PC-3 (cell line): ENCODE measurements at regions not wholly inside any gene's neighbourhood (a gene's known extent, or its start where the extent isn't known, plus 50 kb on each side); places are given as distances from the start of the nearest gene placed in this dataset.

ENCODE experiments used
- ATAC-seq: fragments of 200-7000 bp; cut with Tn5 transposase; 2 replicates; pipeline ENCODE4 v1.9.1; 2020; ENCODE audit warnings: mild to moderate bottlenecking, moderate library complexity
- BruUV-seq: library from RNA; stranded (reverse); fragments of 400-500 nt; replicated peaks from 2 replicates; lab custom pipeline; 2021; lab: Mats Ljungman, UMichigan
- CTCF ChIA-PET: fragments of 300-600 bp; sonication (Branson Sonifier 250); formaldehyde crosslinking; loops from one replicate; lab custom pipeline; 2022; ENCODE audit warnings: antibody characterized with exemption; lab: Charles Lee
- POLR2A ChIA-PET: fragments of 300-600 bp; sonication (Branson Sonifier 250); formaldehyde crosslinking; loops from one replicate; lab custom pipeline; 2022; ENCODE audit warnings: antibody characterized with exemption; ENCODE audit not compliant: unreplicated experiment; lab: Charles Lee
- DNase-seq: peaks from one replicate; pipeline ENCODE4 v3.0.0-alpha.2; 2015
- H2AFZ ChIP-seq: fragments of 300-600 bp; sonication (generic); 2 replicates; pipeline ENCODE4 v1.6.0; 2016; ENCODE audit warnings: antibody characterized with exemption, low read length
- H3F3A ChIP-seq: fragments of 300-600 bp; sonication (generic); one replicate; pipeline ENCODE4 v1.6.0; 2017; ENCODE audit warnings: antibody characterized with exemption, low read length, control low read depth, mild to moderate bottlenecking; ENCODE audit not compliant: unreplicated experiment
- H3K27ac ChIP-seq: fragments of 300-600 bp; sonication (generic); 2 replicates; pipeline ENCODE4 v1.5.1; 2016; ENCODE audit warnings: mild to moderate bottlenecking, low read length
- H3K27me3 ChIP-seq: fragments of 300-600 bp; sonication (generic); 2 replicates; pipeline ENCODE4 v1.6.1; 2016; ENCODE audit warnings: low read length, mixed read lengths
- H3K36me3 ChIP-seq: fragments of 300-600 bp; sonication (generic); 2 replicates; pipeline ENCODE4 v1.6.1; 2016; ENCODE audit warnings: low read depth, mixed run types, low read length, mixed read lengths
- H3K4me1 ChIP-seq: fragments of 300-600 bp; sonication (generic); 2 replicates; pipeline ENCODE4 v1.5.1; 2016; ENCODE audit warnings: low read length; ENCODE audit not compliant: insufficient read depth
- H3K4me2 ChIP-seq: fragments of 300-600 bp; sonication (generic); 2 replicates; pipeline ENCODE4 v1.6.0; 2016; ENCODE audit warnings: low read length
- H3K4me3 ChIP-seq: fragments of 300-600 bp; sonication (generic); 2 replicates; pipeline ENCODE4 v1.5.1; 2016; ENCODE audit warnings: mild to moderate bottlenecking, low read length, mixed read lengths
- H3K79me2 ChIP-seq: fragments of 300-600 bp; sonication (generic); 2 replicates; pipeline ENCODE4 v1.6.1; 2017; ENCODE audit warnings: low read length, mixed read lengths
- H3K9ac ChIP-seq: fragments of 300-600 bp; sonication (generic); 2 replicates; pipeline ENCODE4 v1.6.0; 2016; ENCODE audit warnings: mild to moderate bottlenecking, low read length
- H3K9me2 ChIP-seq: fragments of 300-600 bp; sonication (generic); replicated peaks from 2 replicates; pipeline ENCODE4 v1.6.1; 2016; ENCODE audit warnings: mixed run types, low read length, mixed read lengths
- H3K9me3 ChIP-seq: fragments of 300-600 bp; sonication (generic); 2 replicates; pipeline ENCODE4 v1.6.1; 2016; ENCODE audit warnings: low read length, mixed read lengths
- H4K20me1 ChIP-seq: fragments of 300-600 bp; sonication (generic); 2 replicates; pipeline ENCODE4 v1.6.1; 2016; ENCODE audit warnings: low read length, mixed read lengths
- EZH2 ChIP-seq: fragments of 300-600 bp; sonication (generic); IDR thresholded peaks from one replicate; pipeline ENCODE4 v1.6.1; 2017; ENCODE audit warnings: antibody characterized with exemption, mild to moderate bottlenecking, low read length; ENCODE audit not compliant: unreplicated experiment
- EZH2phosphoT487 ChIP-seq: fragments of 300-600 bp; sonication (generic); IDR thresholded peaks from 2 replicates; pipeline ENCODE4 v1.6.1; 2018; ENCODE audit warnings: mild to moderate bottlenecking, antibody characterized with exemption, low read length, borderline replicate concordance
- intact Hi-C: fragments of 100-400 bp; cut with micrococcal nuclease; formaldehyde crosslinking; loops from 2 replicates; pipeline ENCODE4 v1.9.0; 2023
- TF ChIP-seq, protein P1 (sequence below): fragments of 300-600 bp; sonication (generic); conservative IDR thresholded peaks from 2 replicates; pipeline ENCODE4 v1.5.1; 2017; ENCODE audit warnings: antibody characterized with exemption, low read depth, mild to moderate bottlenecking, low read length

DNA sequence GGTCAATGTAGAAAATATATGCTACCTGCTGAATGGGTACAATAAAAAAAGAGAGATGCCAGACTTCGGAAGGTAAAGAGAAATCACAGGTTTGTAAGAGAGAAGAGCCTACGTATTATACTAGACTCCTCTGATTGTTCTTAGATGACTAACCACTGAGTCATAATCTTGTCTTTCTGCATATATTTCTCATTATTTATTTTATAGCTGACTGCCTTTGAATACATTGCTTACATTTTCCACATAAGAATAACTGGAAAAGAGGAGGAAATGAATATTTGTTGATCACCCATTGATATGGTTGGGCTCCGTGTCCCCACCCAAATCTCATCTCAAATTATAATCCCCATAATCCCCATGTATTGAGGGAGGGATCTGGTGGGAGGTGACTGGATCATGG is 90.3 kb upstream of the RAB27B start:
- BruUV-seq, result no TSS peak
- H2AFZ ChIP-seq, result no peak overlapping the region
- H3K9ac ChIP-seq, result peak overlapping the region; percentile 68
- peak overlapping the region; percentile 34 for H3K4me2 ChIP-seq
- H4K20me1 ChIP-seq, result no peaks in the 10 kb centered on the region
- ChIA-PET CTCF (interaction anchor here (0.7 kb wide), 1 partner anchor 218 kb away, joined by 4 read pairs; no protein-coding TSS in a partner anchor), POLR2A (no interaction called here)
- no peaks in the 10 kb centered on the region for H3K9me2 ChIP-seq
- peaks cover 5% of the 10 kb centered on the region for H3F3A ChIP-seq
- H3K4me3 ChIP-seq, result no peak overlapping the region
- H3K36me3 ChIP-seq, result peaks cover 7% of the 10 kb centered on the region
- H3K79me2 ChIP-seq, result no peaks in the 10 kb centered on the region
- H3K4me1 ChIP-seq, result peaks cover 32% of the 10 kb centered on the region
- DNase-seq (peak; percentile 90), ATAC-seq (peak; percentile 82)
- intact Hi-C loops, result loop anchor here (1.0 to 5.0 kb wide), 6 partner anchors 26 to 90 kb away; partner anchors contain the start of gene RAB27B
- H3K9me3 ChIP-seq, result peaks cover 6% of the 10 kb centered on the region; the same call in 1 of the 2 replicates
- TF ChIP-seq, protein P1, sequence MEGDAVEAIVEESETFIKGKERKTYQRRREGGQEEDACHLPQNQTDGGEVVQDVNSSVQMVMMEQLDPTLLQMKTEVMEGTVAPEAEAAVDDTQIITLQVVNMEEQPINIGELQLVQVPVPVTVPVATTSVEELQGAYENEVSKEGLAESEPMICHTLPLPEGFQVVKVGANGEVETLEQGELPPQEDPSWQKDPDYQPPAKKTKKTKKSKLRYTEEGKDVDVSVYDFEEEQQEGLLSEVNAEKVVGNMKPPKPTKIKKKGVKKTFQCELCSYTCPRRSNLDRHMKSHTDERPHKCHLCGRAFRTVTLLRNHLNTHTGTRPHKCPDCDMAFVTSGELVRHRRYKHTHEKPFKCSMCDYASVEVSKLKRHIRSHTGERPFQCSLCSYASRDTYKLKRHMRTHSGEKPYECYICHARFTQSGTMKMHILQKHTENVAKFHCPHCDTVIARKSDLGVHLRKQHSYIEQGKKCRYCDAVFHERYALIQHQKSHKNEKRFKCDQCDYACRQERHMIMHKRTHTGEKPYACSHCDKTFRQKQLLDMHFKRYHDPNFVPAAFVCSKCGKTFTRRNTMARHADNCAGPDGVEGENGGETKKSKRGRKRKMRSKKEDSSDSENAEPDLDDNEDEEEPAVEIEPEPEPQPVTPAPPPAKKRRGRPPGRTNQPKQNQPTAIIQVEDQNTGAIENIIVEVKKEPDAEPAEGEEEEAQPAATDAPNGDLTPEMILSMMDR, result no peak
- no peak for TF ChIP-seq EZH2phosphoT487
- TF ChIP-seq EZH2, result no peak
- H3K27me3 ChIP-seq, result no peaks in the 10 kb centered on the region
- H3K27ac ChIP-seq, result peak overlapping the region; percentile 95

DNA sequence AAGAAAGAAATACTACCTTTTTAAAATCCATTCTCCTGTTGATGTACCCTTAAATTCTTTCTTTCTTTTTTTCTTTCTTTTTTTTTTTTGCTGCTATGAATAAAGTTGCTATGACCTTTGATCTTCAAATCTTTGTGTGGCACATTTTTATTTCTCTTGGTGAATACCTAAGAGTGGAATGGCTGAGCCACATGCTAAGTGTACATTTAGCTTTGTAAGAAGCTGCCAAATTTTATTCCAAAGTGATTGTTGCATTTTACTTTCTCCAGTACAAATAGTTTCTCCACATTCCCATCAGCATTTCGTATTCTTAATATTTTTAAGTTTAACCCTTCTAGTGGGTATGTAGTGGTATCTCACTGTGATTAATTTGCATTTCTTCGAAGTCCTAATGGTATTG is 88.8 kb upstream of the RAB27B start:
- Histone ChIP-seq H3K9ac (no peak overlapping the region), H3K9me3 (peaks cover 6% of the 10 kb centered on the region; the same call in 1 of the 2 replicates), H3K4me1 (peaks cover 29% of the 10 kb centered on the region), H4K20me1 (no peaks in the 10 kb centered on the region), H3K4me3 (no peak overlapping the region), H3F3A (peaks cover 5% of the 10 kb centered on the region), H2AFZ (no peak overlapping the region), H3K36me3 (peaks cover 7% of the 10 kb centered on the region), H3K27me3 (no peaks in the 10 kb centered on the region), H3K79me2 (no peaks in the 10 kb centered on the region), H3K27ac (peak overlapping the region; percentile 59; the same call in 1 of the 2 replicates), H3K9me2 (no peaks in the 10 kb centered on the region), H3K4me2 (no peak overlapping the region)
- CTCF ChIA-PET, result no interaction called here
- intact Hi-C loops, result loop anchor here (5.0 kb wide), 2 partner anchors 42 to 57 kb away; no protein-coding TSS in a partner anchor
- TF ChIP-seq EZH2 (no peak), EZH2phosphoT487 (no peak)
- TF ChIP-seq, protein P1, result no peak
- ATAC-seq (no peak), DNase-seq (no peak)
- POLR2A ChIA-PET, result no interaction called here
- BruUV-seq, result no TSS peak

DNA sequence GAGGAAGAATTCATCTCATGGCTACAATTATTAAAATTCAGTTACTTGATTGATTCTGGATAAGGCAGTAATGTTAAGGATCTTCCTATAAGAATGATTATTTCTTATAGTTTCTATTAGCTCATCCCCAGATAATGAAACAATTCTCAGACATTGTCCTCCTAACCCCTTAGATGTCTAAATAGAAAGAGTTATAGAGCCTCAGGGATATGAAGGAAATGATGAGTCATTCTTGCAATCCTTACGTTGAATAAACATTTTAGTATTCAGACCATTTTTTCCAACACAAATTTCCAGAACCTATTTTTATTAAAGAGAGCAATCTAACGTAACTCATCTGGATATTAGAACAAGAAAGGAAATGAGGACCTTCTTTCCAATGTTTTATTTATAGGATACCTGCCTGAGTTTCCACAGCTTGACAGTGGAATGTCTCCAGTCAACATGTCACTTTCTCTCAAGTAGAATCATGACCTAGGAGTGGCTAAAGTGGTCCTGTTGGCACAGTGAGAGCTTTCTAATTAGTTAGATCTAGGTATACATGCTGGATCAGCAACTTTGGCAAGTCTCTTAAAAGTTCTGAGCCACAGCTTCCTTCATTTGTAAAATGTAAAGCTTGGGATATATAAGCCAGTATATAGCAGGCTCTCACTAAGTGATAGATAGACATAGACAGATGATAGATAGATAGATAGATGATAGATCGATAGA is 88.0 kb upstream of the RAB27B start:
- ATAC-seq (peak; percentile 55), DNase-seq (peak; percentile 62)
- intact Hi-C loops, result no loop called here
- no TSS peak for BruUV-seq
- Histone ChIP-seq H3K79me2 (no peaks in the 10 kb centered on the region), H3K36me3 (peaks cover 7% of the 10 kb centered on the region), H4K20me1 (no peaks in the 10 kb centered on the region), H2AFZ (peak overlapping the region; percentile 12; the same call in 1 of the 2 replicates), H3K4me2 (0 out of 2 replicates have a peak overlapping the region, but pooled peaks have one; percentile 15), H3K9me3 (peaks cover 6% of the 10 kb centered on the region; the same call in 1 of the 2 replicates), H3K4me1 (peaks cover 29% of the 10 kb centered on the region), H3K9me2 (no peaks in the 10 kb centered on the region), H3K4me3 (no peak overlapping the region), H3K27me3 (no peaks in the 10 kb centered on the region), H3F3A (peaks cover 5% of the 10 kb centered on the region), H3K27ac (peak overlapping the region; percentile 59), H3K9ac (no peak overlapping the region)
- TF ChIP-seq EZH2phosphoT487, result no peak
- TF ChIP-seq, protein P1, result no peak
- TF ChIP-seq EZH2, result no peak
- ChIA-PET CTCF (no interaction called here), POLR2A (no interaction called here)
